Spinal cord (tissue), 9 donors: ENCODE measurements at regions not wholly inside any gene's neighbourhood (a gene's known extent, or its start where the extent isn't known, plus 50 kb on each side); places are given as distances from the start of the nearest gene placed in this dataset.
"Not testable (repeated sequence)": the region's sequence is repeated elsewhere in the genome, so short reads cannot be mapped to it uniquely, and the experiment has no call there.

Source experiments
- DNase-seq, 6 donors: peaks; one replicate each; pipeline versions ENCODE4 v3.0.0 to v3.0.0-alpha.2; 2013 to 2015; ENCODE audit warnings: low spot score in 6 of 6, low read depth in 4 of 6
- H3K27ac ChIP-seq: one replicate; pipeline ENCODE4 v1.5.1; 2013; ENCODE audit warnings: low read depth, low read length, control low read depth
- H3K27me3 ChIP-seq: one replicate; pipeline ENCODE4 v1.6.1; 2013; ENCODE audit warnings: low read length; ENCODE audit not compliant: control insufficient read depth, insufficient read depth
- H3K36me3 ChIP-seq: one replicate; pipeline ENCODE4 v1.6.1; 2013; ENCODE audit warnings: low read length; ENCODE audit not compliant: control insufficient read depth, insufficient read depth
- H3K4me1 ChIP-seq: one replicate; pipeline ENCODE4 v1.6.1; 2013; ENCODE audit warnings: low read length; ENCODE audit not compliant: control insufficient read depth, insufficient read depth
- H3K4me3 ChIP-seq: one replicate; pipeline ENCODE4 v1.5.1; 2013; ENCODE audit warnings: low read depth, low read length, control low read depth
- H3K9me3 ChIP-seq: one replicate; pipeline ENCODE4 v1.6.1; 2013; ENCODE audit warnings: low read length; ENCODE audit not compliant: control insufficient read depth, insufficient read depth
- WGBS: methylation state at CpG from one replicate; pipeline ENCODE4 v1.1.5; 2013; ENCODE audit warnings: missing lambda C conversion rate; ENCODE audit not compliant: insufficient coverage; 5-methylcytosine and 5-hydroxymethylcytosine counted together
- donor health status: healthy.

DNA sequence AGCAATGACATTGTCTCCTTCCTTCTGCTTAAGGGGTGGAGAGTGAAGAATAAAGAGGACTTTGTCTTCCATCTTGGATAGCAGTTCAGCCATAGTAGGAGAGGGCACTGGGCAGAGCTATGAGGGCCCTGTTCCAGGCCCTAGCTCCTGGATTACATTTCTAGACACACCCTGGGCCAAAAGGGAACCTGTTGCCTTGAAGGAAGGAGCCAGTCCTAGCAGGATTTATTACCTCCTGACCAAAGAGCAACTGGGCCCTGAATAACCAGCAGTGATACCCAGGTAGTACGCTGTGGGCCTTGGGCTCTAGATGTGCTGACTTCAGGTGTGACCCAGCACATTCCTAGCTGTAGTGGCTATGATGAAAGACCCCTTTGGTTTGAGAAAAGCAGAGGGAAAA, 95.8 kb downstream of the RMI1 start:
- Histone ChIP-seq H3K36me3 (no peaks in the 10 kb centered on the region), H3K27me3 (no peaks in the 10 kb centered on the region), H3K9me3 (no peaks in the 10 kb centered on the region), H3K27ac (no peak overlapping the region), H3K4me1 (no peaks in the 10 kb centered on the region), H3K4me3 (no peak overlapping the region)
- DNase-seq = no peak
- 100% methylated on average over 1 of the region's 1 CpG for WGBS

DNA sequence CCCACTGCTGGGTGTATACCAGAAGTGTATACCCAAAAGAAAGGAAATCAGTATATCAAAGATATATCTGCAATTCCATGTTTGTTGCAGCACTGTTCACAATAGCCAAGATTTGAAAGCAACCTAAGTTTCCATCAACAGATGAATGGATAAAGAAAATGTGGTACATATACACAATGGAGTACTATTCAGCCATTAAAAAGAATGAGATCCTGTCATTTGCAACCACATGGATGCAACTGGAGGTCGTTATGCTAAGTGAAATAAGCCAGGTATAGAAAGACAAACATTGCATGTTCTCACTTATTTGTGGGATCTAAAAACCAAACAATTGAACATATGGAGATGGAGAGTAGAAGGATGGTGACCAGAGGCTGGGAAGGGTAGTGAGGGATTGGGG, 97.2 kb downstream of the RMI1 start:
- not testable (repeated sequence) for DNase-seq

DNA sequence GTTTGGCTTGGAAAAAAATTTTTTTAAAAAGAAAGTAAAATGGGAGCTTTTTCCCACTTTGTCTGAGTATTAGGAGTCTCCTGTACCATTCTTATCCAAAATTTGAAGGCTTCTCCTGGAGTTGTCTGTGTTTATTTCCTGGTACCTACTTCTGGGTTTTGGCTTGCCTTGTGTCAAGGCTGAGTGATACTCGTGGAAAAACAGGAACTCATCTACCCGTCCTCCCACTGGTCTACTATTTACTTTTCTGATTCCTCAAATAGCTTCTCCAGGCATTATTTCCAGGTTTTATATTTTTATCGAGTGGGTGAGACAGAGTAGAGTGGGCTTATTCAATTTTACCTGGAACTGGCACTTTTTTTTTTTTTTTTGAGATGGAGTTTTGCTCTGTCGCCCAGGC, 99.4 kb downstream of the RMI1 start:
- Histone ChIP-seq H3K4me1 (no peaks in the 10 kb centered on the region), H3K27me3 (no peaks in the 10 kb centered on the region), H3K27ac (no peak overlapping the region), H3K4me3 (no peak overlapping the region), H3K36me3 (no peaks in the 10 kb centered on the region), H3K9me3 (no peaks in the 10 kb centered on the region)
- no CpG with 5 or more reads among the region's 4 CpGs for whole genome bisulfite sequencing
- no peak for DNase-seq

More for the DNA sequence above, 97.2 kb downstream of the RMI1 start:
- not testable (repeated sequence) for H3K4me1 ChIP-seq, H3K9me3 ChIP-seq, H3K4me3 ChIP-seq, H3K36me3 ChIP-seq, H3K27me3 ChIP-seq, H3K27ac ChIP-seq
- WGBS = no CpG with 5 or more reads among the region's 1 CpG

DNA sequence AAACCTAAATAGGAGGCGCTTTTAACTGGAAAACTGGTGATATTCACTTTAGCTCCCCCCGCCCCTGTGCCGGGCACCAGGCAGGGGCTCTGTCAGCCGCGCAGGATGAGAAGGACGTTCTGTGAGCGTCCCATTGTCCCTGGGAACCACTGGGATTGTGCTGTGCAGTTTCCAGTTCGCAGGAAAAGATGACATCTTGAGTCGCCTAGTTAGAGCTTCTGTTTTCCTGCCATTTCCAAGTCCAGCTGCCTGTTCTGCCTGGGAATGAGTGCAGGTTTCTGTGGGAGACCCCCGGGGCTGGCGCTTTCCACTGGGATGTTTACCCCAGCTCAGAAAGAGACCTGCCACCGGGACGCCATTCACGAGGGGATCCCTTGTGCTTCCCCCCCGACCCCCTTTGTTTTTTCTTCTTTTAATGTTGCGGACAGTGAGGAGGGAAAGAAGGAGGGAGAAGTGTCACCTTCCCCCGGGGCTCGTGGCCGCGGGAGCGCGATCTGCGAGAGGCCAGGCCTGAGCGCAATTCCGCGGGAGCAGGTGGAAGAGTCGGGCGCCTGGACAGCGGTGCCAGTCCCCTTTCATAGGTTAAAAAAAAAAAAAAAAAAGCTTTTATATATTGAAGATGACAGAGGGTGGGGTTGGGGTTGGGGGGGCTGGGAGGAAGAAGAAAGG, 121.5 kb downstream of the RMI1 start:
- Histone ChIP-seq H3K4me3 (peak overlapping the region; percentile 16), H3K27me3 (peaks cover 6% of the 10 kb centered on the region), H3K27ac (no peak overlapping the region), H3K36me3 (no peaks in the 10 kb centered on the region), H3K4me1 (peaks cover 7% of the 10 kb centered on the region), H3K9me3 (no peaks in the 10 kb centered on the region)
- 10% methylated on average over 12 of the region's 29 CpGs for WGBS
- DNase-seq = peak in 2 of 6 donors; percentile 50 to 67

DNA sequence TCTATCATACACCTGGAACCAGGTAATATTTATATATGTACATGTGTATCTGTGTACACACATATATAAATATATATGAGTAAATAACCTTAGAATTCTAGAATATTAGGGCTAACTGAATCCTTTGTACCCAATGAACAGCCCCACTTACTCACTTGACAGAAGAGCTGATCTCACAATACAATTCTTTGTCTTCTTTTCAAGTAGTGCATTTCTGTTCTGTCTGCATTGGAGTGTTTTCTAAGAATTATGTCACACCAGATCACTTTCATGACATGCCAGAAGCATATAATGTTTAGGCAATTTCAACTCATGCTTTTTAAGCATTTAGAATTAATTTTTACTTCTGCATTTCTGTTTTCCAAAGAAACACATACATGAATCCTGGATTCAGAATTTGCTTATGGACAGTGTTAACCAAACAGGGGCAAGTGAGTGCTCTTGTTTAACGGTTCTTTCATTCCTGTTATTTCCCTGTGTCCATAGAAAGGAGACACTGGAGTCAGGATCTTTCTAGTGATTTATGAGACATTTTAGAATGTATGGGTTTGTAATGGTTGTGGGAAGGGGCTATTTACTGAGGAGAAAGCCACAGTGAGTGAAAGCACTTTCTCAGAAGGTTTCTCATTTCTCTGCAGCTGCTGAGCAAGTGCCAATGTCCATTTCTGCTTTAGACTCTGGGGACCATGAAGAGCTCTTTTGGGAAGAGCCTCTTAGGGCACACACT, 123.2 kb downstream of the RMI1 start:
- Histone ChIP-seq H3K4me1 (peaks cover 7% of the 10 kb centered on the region), H3K36me3 (no peaks in the 10 kb centered on the region), H3K27me3 (peaks cover 9% of the 10 kb centered on the region), H3K27ac (no peak overlapping the region), H3K4me3 (no peak overlapping the region), H3K9me3 (no peaks in the 10 kb centered on the region)
- 0% methylated on average over 1 of the region's 1 CpG for WGBS
- DNase-seq = peak in 2 of 6 donors; percentile 42 to 59

DNA sequence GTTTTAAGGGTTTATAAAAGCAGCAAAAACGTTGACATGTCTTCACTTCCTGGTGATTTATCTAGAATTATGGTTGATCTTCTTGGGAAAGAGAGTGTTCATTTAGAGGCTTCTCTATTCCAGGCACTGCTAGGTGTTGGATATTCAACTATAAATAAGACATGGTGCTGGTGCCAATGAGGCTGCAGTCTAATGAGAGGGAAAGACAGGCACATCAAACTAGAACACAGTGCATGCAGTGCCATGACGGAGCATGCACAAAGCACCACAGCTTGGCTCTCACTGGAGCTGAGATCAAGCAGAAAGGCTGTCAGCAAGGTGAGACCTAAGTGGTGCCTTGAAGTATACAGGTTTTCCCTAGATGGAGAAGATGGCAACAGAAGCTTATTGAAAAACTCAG, 126.5 kb downstream of the RMI1 start:
- 64% methylated on average over 2 of the region's 2 CpGs for WGBS
- no peaks in the 10 kb centered on the region for H3K9me3 ChIP-seq
- no peak overlapping the region for H3K27ac ChIP-seq
- H3K36me3 ChIP-seq = no peaks in the 10 kb centered on the region
- peaks cover 8% of the 10 kb centered on the region for H3K27me3 ChIP-seq
- peaks cover 3% of the 10 kb centered on the region for H3K4me1 ChIP-seq
- DNase-seq = no peak
- no peak overlapping the region for H3K4me3 ChIP-seq

DNA sequence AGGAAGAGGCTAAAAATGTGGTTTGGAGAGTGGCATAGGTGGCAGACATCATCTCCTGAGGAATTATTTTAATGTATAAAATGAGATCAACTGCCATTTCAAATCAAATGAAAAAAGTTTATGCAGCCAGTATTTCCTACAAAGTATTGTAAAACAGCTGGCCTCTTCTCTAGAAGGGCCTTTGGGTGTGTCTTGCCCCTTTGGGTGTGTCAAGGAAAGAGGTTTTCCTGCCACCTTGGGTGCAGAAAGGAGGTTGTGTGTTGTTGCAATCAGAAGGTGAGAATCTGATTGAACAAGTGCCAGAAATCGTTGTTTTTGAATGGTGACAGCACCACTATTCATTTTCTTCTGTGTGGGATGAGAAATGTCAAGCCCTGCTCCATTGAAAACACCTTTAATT, 127.4 kb downstream of the RMI1 start:
- no peak overlapping the region for H3K4me3 ChIP-seq
- H3K27ac ChIP-seq = no peak overlapping the region
- H3K9me3 ChIP-seq = no peaks in the 10 kb centered on the region
- no peak for DNase-seq
- no peaks in the 10 kb centered on the region for H3K36me3 ChIP-seq
- H3K27me3 ChIP-seq = peaks cover 3% of the 10 kb centered on the region
- no peaks in the 10 kb centered on the region for H3K4me1 ChIP-seq
- 60% methylated on average over 1 of the region's 1 CpG for WGBS

DNA sequence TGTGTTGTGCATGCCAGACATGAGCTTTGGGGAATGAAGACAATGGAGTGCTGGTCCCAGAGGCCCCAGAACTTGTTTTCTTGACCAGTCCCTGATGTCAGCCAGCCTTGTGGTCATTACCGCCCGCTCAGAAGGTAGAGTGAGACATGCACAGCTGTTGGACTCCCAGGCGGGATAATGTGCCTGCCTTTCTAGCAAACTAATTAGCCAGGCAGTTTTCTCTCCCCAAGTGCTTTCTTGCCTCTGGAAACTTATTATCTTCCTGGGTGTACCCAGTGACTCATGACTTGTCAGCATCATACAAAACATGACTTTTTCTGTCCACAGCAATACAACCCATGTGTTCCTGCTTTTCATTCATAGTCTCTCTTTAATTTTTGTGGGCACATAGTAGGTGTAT, 131.1 kb downstream of the RMI1 start:
- DNase-seq = no peak
- 88% methylated on average over 3 of the region's 3 CpGs for WGBS
- Histone ChIP-seq H3K4me3 (no peak overlapping the region), H3K9me3 (no peaks in the 10 kb centered on the region), H3K36me3 (no peaks in the 10 kb centered on the region), H3K27ac (no peak overlapping the region), H3K27me3 (peaks cover 3% of the 10 kb centered on the region), H3K4me1 (no peaks in the 10 kb centered on the region)

DNA sequence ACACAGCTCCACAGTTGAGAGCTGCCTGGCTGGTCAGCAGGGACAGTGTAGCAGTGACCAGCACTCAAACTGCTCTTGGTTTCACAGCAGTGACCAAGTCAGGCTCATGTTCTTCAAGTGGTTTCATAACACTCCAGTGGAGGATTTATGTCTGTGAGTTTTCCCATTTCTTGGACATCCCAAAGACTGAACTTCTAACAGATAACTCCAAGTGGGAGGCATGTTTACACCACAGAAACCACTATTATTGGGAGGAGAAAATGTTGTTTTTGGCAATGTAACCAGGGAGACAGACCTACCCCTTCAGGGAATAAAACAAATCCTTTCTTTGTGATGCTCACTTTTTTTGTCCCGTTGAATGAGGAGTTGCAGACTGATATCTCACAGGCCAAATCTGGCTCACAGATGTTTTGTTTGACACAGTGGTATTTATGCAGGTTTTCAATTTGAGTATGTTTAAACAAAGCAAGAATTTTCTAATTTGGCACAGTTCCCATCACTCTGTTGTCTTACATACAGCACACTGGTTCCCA, 141.5 kb downstream of the RMI1 start:
- H3K9me3 ChIP-seq = no peaks in the 10 kb centered on the region
- no CpG with 5 or more reads among the region's 1 CpG for WGBS
- no peaks in the 10 kb centered on the region for H3K27me3 ChIP-seq
- no peak overlapping the region for H3K27ac ChIP-seq
- H3K4me3 ChIP-seq = no peak overlapping the region
- H3K4me1 ChIP-seq = peaks cover 2% of the 10 kb centered on the region
- H3K36me3 ChIP-seq = no peaks in the 10 kb centered on the region
- DNase-seq = peak in 3 of 6 donors; percentile 40 to 83 (median 68)

DNA sequence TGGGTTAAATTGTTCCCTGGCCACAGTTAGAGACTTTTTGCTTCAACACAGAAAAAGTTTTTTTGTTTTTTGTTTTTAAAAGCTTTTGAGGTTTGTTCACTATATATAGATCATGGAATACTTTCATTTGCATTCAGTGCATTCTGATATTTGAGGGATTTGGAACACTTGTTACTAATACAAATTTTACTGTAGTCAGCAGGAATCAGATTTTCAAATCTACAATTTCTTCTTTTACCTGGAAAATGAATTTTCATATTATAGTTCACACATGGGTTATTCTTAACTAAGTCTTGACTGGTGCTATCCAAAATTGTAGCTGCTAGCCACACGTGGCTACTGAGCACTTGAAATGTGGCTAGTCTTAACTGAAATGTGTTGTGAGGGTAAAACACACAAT, 142.0 kb downstream of the RMI1 start:
- Histone ChIP-seq H3K36me3 (no peaks in the 10 kb centered on the region), H3K9me3 (no peaks in the 10 kb centered on the region), H3K4me1 (peaks cover 2% of the 10 kb centered on the region), H3K27ac (no peak overlapping the region), H3K27me3 (no peaks in the 10 kb centered on the region), H3K4me3 (no peak overlapping the region)
- WGBS = no CpG with 5 or more reads among the region's 1 CpG
- no peak for DNase-seq
